ENCODE measurements at regions not wholly inside any gene's neighbourhood (a gene's known extent, or its start where the extent isn't known, plus 50 kb on each side); places are given as distances from the start of the nearest gene placed in this dataset.

DNA sequence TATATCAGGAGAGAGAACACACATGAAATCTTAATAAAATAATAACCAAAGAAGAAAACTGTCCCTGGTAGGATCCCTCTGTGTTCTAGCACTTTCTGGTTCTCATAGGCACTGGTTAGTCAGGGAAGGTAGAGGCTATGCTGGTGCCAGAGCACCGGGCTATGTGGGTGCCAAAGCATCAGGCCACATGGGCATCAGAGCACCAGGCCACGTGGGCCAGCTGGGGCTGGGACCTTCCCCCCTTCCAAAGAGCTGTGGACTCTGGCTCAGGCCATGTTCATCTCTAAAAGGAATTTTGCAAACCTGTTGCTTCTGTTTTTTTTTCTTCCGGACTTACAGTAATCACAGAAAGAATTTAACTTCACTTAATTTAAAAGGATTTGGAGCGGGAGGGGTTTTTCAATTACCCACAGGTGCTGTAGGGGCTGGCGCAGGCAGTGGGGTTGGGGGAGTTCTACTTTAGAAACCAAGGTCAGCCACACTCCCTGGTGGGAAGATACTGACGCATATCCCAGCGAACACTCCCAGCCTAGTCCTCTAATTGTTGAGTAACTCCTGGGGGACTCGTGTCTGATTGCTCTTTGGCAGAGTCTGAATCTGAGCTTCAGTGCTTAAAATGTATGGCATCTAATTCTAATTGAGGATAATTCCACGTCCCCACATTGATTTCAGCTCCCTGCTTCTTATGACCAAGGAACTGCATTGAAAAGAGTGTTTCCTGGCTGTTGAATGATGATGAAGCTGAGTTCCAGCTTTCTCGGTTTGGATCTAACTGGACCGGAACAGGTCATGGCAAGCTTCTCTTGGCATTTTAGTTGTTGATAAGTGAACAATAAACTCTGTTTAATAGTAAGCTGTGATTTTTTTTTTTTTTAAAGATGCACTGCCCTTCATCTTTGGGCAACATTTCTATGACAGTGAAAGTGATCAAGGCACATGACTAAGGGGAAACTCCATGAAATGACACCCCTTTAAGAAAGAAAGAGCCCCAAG, 110.7 kb upstream of the FZD8 start:
- DNase-seq (ENCODE audit: low spot score), result peak; percentile 63
- TF ChIP-seq EZH2 (IDR thresholded peaks at IDR 0.05; ENCODE audit: borderline replicate concordance, low read depth, low read length, poor library complexity, severe bottlenecking), result no peak
- TF ChIP-seq, protein P1, sequence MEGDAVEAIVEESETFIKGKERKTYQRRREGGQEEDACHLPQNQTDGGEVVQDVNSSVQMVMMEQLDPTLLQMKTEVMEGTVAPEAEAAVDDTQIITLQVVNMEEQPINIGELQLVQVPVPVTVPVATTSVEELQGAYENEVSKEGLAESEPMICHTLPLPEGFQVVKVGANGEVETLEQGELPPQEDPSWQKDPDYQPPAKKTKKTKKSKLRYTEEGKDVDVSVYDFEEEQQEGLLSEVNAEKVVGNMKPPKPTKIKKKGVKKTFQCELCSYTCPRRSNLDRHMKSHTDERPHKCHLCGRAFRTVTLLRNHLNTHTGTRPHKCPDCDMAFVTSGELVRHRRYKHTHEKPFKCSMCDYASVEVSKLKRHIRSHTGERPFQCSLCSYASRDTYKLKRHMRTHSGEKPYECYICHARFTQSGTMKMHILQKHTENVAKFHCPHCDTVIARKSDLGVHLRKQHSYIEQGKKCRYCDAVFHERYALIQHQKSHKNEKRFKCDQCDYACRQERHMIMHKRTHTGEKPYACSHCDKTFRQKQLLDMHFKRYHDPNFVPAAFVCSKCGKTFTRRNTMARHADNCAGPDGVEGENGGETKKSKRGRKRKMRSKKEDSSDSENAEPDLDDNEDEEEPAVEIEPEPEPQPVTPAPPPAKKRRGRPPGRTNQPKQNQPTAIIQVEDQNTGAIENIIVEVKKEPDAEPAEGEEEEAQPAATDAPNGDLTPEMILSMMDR (conservative IDR thresholded peaks at IDR 0.05; ENCODE audit: low read depth, low read length), result no peak
- POLR2A ChIA-PET (ENCODE audit: low non-redundant PET), result no interaction called here
- intact Hi-C loops (cut with micrococcal nuclease; ENCODE audit: unreplicated experiment), result no loop called here
- Histone ChIP-seq H3K27ac (ENCODE audit: low read depth, low read length, poor library complexity, severe bottlenecking) (no peak overlapping the region), H3K9me3 (ENCODE audit: low read depth, low read length, poor library complexity, severe bottlenecking) (no peaks in the 10 kb centered on the region), H3K36me3 (ENCODE audit: insufficient read depth, low read length, poor library complexity, severe bottlenecking) (no peaks in the 10 kb centered on the region), H3K4me1 (ENCODE audit: insufficient read depth, low read length, poor library complexity, severe bottlenecking) (peaks cover 4% of the 10 kb centered on the region), H3K27me3 (replicated peaks; ENCODE audit: insufficient read depth, low read depth, low read length, poor library complexity) (no peaks in the 10 kb centered on the region), H3K4me3 (ENCODE audit: low read depth, low read length, poor library complexity, severe bottlenecking) (no peak overlapping the region)
- CTCF ChIA-PET, result no interaction called here
- no TSS peak for BruUV-seq (replicated peaks)

DNA sequence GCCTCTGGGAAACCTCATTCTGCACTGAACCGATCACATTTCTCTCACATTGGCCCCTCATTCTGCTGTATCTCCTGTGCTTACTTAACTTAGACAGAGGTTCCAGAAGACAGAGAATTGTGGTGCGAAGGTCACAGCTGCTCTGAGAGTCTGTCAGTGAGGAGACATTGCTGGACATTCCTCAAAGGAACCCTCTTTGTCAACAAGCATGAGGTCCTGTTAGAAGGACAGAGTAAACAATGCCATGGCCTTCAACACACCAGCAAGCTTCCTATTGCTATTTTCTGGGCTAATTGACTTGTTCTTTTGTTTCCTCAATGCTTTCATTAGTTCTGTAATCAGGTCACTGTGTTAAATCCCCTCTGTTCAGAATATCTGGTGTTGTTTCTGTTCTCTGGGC, 109.3 kb upstream of the FZD8 start:
- TF ChIP-seq, protein P1 (conservative IDR thresholded peaks at IDR 0.05; ENCODE audit: low read depth, low read length), result no peak
- no peak for TF ChIP-seq EZH2 (IDR thresholded peaks at IDR 0.05; ENCODE audit: borderline replicate concordance, low read depth, low read length, poor library complexity, severe bottlenecking)

DNA sequence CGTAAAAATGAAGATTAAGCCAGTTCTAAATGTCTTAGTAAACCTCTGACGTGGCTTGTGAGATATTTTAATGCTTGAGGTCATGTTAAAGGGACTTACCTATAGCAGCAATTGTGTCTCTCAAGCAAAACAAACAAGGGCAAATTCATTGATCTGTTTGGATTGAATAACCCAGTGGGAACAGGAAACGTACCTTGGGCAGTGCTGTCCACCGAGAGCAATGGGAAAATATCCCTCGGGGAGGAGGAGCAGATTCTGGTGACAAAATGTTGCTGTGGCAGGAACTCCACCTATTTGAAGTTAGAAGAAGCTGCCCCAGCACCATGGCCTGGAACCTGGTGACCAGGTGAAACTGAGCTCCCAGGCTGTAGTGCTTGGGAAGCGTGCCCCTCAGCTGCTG, 107.1 kb upstream of the FZD8 start:
- Histone ChIP-seq H3K9me3 (ENCODE audit: low read depth, low read length, poor library complexity, severe bottlenecking) (no peaks in the 10 kb centered on the region), H3K4me1 (ENCODE audit: insufficient read depth, low read length, poor library complexity, severe bottlenecking) (peaks cover 4% of the 10 kb centered on the region), H3K4me3 (ENCODE audit: low read depth, low read length, poor library complexity, severe bottlenecking) (no peak overlapping the region), H3K36me3 (ENCODE audit: insufficient read depth, low read length, poor library complexity, severe bottlenecking) (no peaks in the 10 kb centered on the region), H3K27me3 (replicated peaks; ENCODE audit: insufficient read depth, low read depth, low read length, poor library complexity) (no peaks in the 10 kb centered on the region), H3K27ac (ENCODE audit: low read depth, low read length, poor library complexity, severe bottlenecking) (no peak overlapping the region)
- BruUV-seq (replicated peaks), result no TSS peak
- ChIA-PET POLR2A (ENCODE audit: low non-redundant PET) (no interaction called here), CTCF (no interaction called here)
- TF ChIP-seq, protein P1 (conservative IDR thresholded peaks at IDR 0.05; ENCODE audit: low read depth, low read length), result no peak
- no peak for TF ChIP-seq EZH2 (IDR thresholded peaks at IDR 0.05; ENCODE audit: borderline replicate concordance, low read depth, low read length, poor library complexity, severe bottlenecking)
- intact Hi-C loops (cut with micrococcal nuclease; ENCODE audit: unreplicated experiment), result no loop called here
- no peak for DNase-seq (ENCODE audit: low spot score)

More for the DNA sequence above, 109.3 kb upstream of the FZD8 start:
- H3K4me3 ChIP-seq (ENCODE audit: low read depth, low read length, poor library complexity, severe bottlenecking), result no peak overlapping the region
- DNase-seq (ENCODE audit: low spot score), result no peak
- H3K27ac ChIP-seq (ENCODE audit: low read depth, low read length, poor library complexity, severe bottlenecking), result no peak overlapping the region
- no peaks in the 10 kb centered on the region for H3K27me3 ChIP-seq (replicated peaks; ENCODE audit: insufficient read depth, low read depth, low read length, poor library complexity)
- CTCF ChIA-PET, result no interaction called here
- no TSS peak for BruUV-seq (replicated peaks)
- H3K9me3 ChIP-seq (ENCODE audit: low read depth, low read length, poor library complexity, severe bottlenecking), result no peaks in the 10 kb centered on the region
- no peaks in the 10 kb centered on the region for H3K36me3 ChIP-seq (ENCODE audit: insufficient read depth, low read length, poor library complexity, severe bottlenecking)
- H3K4me1 ChIP-seq (ENCODE audit: insufficient read depth, low read length, poor library complexity, severe bottlenecking), result peaks cover 4% of the 10 kb centered on the region
- intact Hi-C loops (cut with micrococcal nuclease; ENCODE audit: unreplicated experiment), result no loop called here
- POLR2A ChIA-PET (ENCODE audit: low non-redundant PET), result no interaction called here

Measured in A673 (cell line).